Nephron (organoid): ENCODE measurements at regions not wholly inside any gene's neighbourhood (a gene's known extent, or its start where the extent isn't known, plus 50 kb on each side); places are given as distances from the start of the nearest gene placed in this dataset.

Source experiments
- H3K27ac Mint-ChIP-seq, 3 experiments: 2 replicates each; pipeline ENCODE4 v1.8.0; 2020; ENCODE audit warnings: mixed read lengths in 3 of 3, mild to moderate bottlenecking in 2 of 3, moderate library complexity in 1 of 3
- H3K27me3 Mint-ChIP-seq: 2 replicates; pipeline ENCODE4 v1.8.0; 2021; ENCODE audit warnings: low read depth, mild to moderate bottlenecking, moderate library complexity, mixed read lengths
- H3K36me3 Mint-ChIP-seq: 2 replicates; pipeline ENCODE4 v1.8.0; 2020; ENCODE audit warnings: low read depth, mixed read lengths
- H3K4me1 Mint-ChIP-seq: 2 replicates; pipeline ENCODE4 v1.8.0; 2020; ENCODE audit warnings: mixed read lengths
- H3K4me3 Mint-ChIP-seq, 3 experiments: 2 replicates each; pipeline ENCODE4 v1.8.0; 2020; ENCODE audit warnings: mild to moderate bottlenecking in 3 of 3, mixed read lengths in 3 of 3, moderate library complexity in 2 of 3
- H3K9me3 Mint-ChIP-seq: 2 replicates; pipeline ENCODE4 v1.8.0; 2020; ENCODE audit warnings: mixed read lengths
- CTCF ChIP-seq, 3 experiments: fragments of 200-600 bp; sonication (generic); IDR thresholded peaks; one replicate each; pipeline ENCODE4 v1.5.0; 2021; ENCODE audit warnings: antibody characterized with exemption in 3 of 3; ENCODE audit not compliant: unreplicated experiment in 3 of 3

- Mint-ChIP-seq H3K4me3 (no peak overlapping the region), H3K36me3 (no peaks in the 10 kb centered on the region), H3K4me1 (no peaks in the 10 kb centered on the region), H3K9me3 (peaks cover 2% of the 10 kb centered on the region), H3K27me3 (no peaks in the 10 kb centered on the region), H3K27ac (no peak overlapping the region)
- no peak for TF ChIP-seq CTCF (IDR thresholded peaks at IDR 0.05; ENCODE audit: unreplicated experiment in 3 of 3)
These were observed 366.0 kb downstream of the HTR1A start for GRCh38 chr5:63596254-63596653.

GRCh38 chr5:63573380-63573779 lies 388.9 kb downstream of the HTR1A start:
- Mint-ChIP-seq H3K4me3 (no peak overlapping the region), H3K27ac (no peak overlapping the region), H3K36me3 (no peaks in the 10 kb centered on the region), H3K9me3 (no peaks in the 10 kb centered on the region), H3K4me1 (no peaks in the 10 kb centered on the region), H3K27me3 (no peaks in the 10 kb centered on the region)
- no peak for TF ChIP-seq CTCF (IDR thresholded peaks at IDR 0.05; ENCODE audit: unreplicated experiment in 3 of 3)

GRCh38 chr5:63572740-63573139 lies 389.5 kb downstream of the HTR1A start:
- Mint-ChIP-seq H3K27me3 (no peaks in the 10 kb centered on the region), H3K9me3 (no peaks in the 10 kb centered on the region), H3K27ac (no peak overlapping the region), H3K4me3 (no peak overlapping the region), H3K4me1 (no peaks in the 10 kb centered on the region), H3K36me3 (no peaks in the 10 kb centered on the region)
- no peak for TF ChIP-seq CTCF (IDR thresholded peaks at IDR 0.05; ENCODE audit: unreplicated experiment in 3 of 3)

- Mint-ChIP-seq H3K4me1 (no peaks in the 10 kb centered on the region), H3K27ac (no peak overlapping the region), H3K27me3 (no peaks in the 10 kb centered on the region), H3K4me3 (no peak overlapping the region), H3K36me3 (no peaks in the 10 kb centered on the region), H3K9me3 (no peaks in the 10 kb centered on the region)
- TF ChIP-seq CTCF (IDR thresholded peaks at IDR 0.05; ENCODE audit: unreplicated experiment in 3 of 3): no peak
These were observed 391.5 kb downstream of the HTR1A start for GRCh38 chr5:63570752-63571151.

- Mint-ChIP-seq H3K27me3 (no peaks in the 10 kb centered on the region), H3K9me3 (peaks cover 3% of the 10 kb centered on the region), H3K4me1 (no peaks in the 10 kb centered on the region), H3K4me3 (no peak overlapping the region), H3K36me3 (no peaks in the 10 kb centered on the region), H3K27ac (no peak overlapping the region)
- no peak for TF ChIP-seq CTCF (IDR thresholded peaks at IDR 0.05; ENCODE audit: unreplicated experiment in 3 of 3)
These were observed 397.5 kb downstream of the HTR1A start for GRCh38 chr5:63564789-63565188.

- no peaks in the 10 kb centered on the region for H3K4me1 Mint-ChIP-seq
These were observed 399.0 kb downstream of the HTR1A start for GRCh38 chr5:63563008-63563917.

More at GRCh38 chr5:63563008-63563917, 399.0 kb downstream of the HTR1A start:
- H3K4me3 Mint-ChIP-seq: no peak overlapping the region
- TF ChIP-seq CTCF (IDR thresholded peaks at IDR 0.05; ENCODE audit: unreplicated experiment in 3 of 3): no peak
- H3K27ac Mint-ChIP-seq: no peak overlapping the region
- no peaks in the 10 kb centered on the region for H3K36me3 Mint-ChIP-seq
- peaks cover 3% of the 10 kb centered on the region for H3K9me3 Mint-ChIP-seq
- H3K27me3 Mint-ChIP-seq: no peaks in the 10 kb centered on the region
